DMS114 treated with DMSO at 0.1 percent for 48 hours (cell line): ENCODE measurements at regions not wholly inside any gene's neighbourhood (a gene's known extent, or its start where the extent isn't known, plus 50 kb on each side); places are given as distances from the start of the nearest gene placed in this dataset.
"Not testable (repeated sequence)": the region's sequence is repeated elsewhere in the genome, so short reads cannot be mapped to it uniquely, and the experiment has no call there.

Experiments used
- DNase-seq: peaks from one replicate; lab custom pipeline; 2025; ENCODE audit not compliant: unreplicated experiment; lab: John Stamatoyannopoulos, UW

DNA sequence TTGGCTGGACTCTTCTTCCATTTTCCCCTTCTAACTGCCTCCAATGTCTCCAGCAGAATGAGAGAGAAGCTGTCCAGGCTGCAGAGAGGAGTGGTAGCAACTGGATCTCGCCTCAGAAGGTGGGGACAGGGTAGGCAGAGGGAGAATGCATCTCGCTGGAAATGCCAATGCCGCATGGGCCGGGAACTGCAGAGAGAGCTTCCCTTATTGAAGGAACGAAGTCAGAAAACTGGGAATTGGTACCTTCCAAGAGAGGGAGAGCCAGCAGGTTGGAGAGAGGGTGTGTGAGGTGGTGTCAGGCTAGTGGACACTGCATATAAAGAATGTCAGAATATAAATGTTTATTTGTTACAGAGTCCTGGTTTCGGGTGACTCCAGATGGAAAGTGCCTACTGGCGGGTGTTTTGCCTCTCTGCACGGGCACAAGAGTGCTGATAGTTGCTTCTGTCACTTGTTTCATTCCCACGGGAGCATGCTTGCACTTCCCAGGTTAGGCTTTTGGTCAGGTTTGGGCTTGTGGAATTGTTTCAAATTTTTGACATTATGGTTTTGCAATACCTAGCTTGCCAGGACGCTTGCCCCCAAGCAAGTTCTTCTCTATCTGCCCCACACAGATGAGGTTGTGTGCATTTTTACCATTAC lies 156.8 kb upstream of the STS start:
- DNase-seq = no peak

DNA sequence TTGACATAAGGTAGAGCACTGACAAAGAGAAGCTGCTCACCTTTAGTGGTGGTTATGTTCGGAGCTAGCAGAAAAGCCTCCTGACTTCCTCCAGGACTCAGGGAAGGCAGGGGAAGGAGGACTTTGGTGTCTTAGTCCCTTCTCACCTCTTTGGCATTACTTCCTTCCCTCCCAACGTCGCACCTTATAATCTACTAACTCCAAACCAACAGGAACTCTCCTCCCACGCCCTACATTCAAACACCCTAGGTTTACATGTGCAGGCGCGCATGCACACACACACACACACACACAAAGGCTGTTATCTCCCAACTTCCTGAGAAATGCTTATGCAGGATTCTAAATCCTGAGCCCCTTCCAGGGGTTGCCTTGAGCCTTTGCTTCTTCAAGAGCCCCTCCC lies 157.7 kb upstream of the STS start:
- no peak for DNase-seq

DNA sequence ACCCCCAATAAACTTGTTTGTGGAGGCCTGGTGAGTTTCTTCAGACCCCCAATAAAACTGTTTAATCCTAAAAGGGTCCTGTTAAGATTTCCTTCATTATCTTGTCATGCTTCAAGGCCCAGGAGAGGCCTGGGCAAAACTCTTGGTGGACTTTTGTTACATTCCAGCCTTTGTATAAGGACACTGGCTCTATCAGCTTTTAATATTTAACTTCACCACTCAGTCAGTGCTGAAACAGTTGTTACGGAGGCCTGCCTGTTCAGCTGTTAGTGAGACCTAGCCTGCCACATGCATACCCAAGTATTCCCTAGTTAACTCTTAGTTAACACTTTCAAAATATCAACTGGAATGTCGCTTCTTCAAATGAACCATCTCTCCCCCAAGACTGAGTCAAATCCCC lies 158.8 kb upstream of the STS start:
- not testable (repeated sequence) for DNase-seq

DNA sequence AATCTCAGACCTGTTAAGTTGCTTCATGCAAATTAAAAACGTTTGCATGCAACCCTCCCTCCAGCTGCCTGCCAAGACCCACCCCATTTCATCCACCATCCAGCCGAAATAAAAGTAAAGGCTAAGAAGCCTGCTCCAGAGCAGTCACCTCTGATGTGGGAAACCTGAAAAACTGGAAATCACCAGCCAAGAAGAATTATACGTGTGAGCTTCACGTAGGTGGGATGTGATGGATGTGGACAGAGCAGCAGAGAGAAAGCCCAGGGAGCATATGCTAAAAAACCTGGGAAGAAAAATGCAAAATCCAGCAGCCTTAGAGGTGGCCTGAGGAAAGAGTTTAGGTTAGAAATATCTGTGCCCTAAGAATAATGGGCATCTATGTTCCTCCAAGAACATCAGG lies 160.6 kb upstream of the STS start:
- no peak for DNase-seq

DNA sequence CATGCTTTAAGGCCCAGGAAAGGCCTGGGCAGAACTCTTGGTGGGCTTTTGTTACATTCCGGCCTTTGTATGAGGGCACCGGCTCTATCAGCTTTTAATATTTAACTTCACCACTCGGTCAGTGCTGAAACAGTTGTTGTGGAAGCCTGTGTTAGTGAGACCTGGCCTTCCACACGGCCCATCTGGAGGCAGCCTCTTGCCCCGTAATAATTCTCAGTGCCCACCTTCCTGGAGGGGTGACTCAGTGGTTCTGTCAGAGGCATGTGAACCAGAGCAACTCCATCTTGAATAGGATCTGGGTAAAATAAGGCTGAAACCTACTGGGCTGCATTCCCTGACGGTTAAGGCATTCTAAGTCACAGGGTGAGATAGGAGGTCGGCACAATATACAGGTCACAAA lies 162.0 kb upstream of the STS start:
- no peak for DNase-seq

DNA sequence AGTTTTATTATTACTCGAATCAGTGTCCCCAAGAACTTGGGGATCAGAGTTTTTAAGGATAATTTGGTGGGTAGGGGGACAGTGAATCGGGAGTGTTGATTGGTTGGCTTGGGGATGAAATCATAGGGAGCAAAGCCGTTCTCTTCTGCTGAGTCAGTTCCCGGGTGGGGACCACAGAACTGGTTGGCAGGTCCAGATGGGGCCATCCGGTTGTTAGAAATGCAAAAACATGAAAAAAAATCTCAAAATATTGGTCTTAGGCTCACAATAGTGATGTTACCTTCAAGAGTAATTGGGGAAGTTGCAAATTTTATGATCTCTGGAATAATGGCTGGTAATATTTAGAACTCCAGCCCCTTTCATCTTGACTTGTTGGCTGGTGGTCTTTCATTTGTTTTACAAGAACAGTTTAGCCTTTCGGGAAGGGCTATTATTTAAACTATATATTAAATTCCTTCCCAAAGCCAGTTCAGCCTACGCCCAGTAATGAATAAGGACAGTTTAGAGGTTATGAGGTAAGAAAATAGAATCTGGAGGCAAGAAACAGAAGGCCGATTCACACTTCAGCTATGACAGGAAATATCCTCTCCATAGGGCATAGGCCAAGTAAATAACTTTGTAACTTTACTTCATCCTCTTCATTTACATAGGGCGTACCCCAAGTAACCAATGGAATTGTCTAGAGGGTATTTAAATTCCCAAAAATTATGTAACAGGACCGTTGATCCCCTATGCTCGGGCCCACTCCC lies 164.1 kb upstream of the STS start:
- peak; percentile 1 for DNase-seq

DNA sequence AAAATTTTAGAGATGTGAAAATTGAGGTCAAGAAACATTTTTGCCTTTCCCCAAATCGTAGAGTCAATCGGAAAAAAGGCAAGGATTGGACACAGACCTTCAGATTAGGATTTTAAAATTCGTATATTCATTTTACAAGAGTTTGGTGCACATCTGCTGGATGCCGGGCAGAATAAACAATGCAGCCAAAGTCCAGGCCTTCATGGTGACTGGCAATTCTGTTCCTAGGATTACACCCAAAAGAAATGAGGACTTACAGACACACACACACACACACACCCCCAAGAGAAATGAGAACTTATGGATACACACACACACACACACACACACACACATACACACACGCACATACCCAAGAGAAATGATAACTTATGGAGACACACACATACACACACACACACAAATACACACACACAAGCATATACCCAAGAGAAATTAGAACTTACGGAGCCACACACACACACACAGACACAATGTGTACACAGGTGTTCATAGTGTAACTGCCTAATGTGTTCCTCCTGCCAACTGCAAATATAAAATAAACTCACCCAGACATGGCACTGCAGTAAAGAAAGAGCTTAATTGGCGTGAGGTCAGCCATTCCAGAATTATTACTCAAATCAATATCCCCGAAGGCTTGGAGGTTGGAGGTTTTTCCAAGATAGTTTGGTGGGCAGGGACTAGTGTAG lies 165.7 kb upstream of the STS start:
- DNase-seq = no peak

DNA sequence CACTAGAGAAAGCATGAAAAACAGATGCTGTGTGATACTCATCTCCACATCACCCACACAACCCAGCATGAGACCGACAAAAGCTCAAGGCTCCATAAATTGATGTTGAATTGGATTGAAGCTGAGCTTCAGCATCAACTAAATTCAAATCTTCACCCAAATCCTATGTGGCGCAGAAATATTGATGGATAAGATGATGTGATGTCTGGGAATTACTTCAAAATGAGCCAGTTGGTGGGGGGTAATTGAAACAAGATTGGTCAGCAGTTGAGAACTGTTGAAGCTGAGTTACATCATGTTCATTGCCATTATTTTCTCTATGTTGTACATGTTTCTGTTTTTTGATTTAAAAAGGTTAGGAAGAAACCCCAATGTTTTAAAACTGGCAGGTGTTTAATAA lies 166.5 kb upstream of the STS start:
- DNase-seq = no peak

DNA sequence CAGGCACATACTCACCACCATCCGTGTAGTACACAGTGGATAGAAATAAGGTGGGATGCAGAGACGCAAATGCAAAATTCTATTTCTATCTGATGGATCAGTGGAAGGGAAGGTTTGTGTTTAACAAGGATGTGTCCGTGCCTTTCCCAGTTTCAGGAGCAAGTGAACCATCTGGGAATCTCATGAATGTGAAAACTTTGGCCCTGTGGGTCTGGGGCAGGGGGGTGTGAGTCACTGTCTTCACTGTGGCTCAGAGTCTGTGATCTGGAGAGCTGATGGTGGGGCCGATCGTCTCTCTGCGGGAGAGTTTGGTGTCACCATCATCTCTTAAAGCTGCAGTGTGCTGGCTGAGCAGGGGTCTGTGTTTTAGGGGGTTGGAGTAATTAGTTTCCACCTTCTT lies 179.3 kb upstream of the STS start:
- DNase-seq = no peak

DNA sequence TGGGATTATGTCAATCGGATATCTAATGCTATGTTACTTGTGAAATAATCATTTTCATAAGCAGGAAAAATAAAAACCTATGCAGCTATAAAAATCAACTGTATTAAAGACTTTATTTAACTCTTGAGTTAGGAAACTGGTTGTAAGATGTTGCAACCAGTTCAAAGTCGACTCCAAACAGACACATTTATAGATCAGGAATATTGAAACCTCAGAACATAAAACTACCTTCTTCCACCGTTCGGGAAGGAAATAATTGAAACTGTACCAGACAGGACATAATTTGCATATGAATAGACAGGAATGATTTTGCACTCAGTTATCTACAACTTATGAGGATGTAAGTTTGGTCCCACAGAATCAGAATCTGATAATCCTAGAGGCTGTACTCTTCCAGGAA lies 181.8 kb upstream of the STS start:
- no peak for DNase-seq

DNA sequence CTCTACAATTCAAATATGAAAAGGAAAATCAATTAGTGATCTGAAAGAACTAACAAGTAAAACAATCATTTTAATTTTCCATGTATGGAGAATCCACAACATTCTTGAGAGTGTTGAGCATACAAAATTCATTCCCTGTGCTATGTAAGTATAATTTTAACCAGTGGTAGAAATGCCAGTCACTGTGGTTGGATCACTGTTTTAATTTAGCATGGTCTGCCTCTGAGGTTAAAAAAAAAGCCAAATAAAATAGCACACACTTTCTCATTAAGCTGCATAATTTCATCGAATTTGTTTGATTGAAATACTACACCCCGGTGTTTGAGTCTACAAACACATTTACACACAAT lies 185.5 kb upstream of the STS start:
- no peak for DNase-seq

DNA sequence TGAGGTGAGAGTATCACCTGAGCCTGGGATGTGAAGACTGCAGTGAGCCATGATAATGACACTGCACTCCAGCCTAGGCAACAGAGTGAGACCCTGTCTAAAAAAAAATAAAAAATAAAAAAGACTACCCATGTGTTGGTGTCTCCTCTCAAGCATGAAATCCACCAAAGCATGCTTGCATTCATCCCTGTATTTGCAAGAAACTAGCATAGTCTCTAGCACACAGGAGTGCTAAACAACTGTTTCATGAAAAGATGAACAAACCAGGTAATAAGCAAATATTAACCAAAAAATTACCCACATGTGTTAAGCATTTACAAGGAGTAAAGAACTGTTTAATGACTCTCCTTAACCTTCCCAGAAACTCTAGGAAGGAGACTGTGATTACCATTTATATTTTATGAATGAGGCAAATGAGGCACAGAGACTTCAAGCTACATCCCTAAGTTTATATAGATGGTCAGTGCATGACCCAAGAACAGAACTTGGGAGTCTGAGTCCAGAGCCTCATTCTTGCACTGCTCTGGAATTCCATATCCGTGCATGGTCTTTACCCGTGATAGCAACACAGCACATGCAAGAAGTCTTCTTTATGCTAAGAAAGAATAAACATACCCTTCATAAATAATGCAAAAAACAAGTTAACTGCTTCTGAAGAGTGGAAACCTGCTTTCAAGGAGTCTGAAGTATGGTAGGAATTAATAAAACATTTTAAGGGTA lies 186.1 kb upstream of the STS start:
- no peak for DNase-seq

DNA sequence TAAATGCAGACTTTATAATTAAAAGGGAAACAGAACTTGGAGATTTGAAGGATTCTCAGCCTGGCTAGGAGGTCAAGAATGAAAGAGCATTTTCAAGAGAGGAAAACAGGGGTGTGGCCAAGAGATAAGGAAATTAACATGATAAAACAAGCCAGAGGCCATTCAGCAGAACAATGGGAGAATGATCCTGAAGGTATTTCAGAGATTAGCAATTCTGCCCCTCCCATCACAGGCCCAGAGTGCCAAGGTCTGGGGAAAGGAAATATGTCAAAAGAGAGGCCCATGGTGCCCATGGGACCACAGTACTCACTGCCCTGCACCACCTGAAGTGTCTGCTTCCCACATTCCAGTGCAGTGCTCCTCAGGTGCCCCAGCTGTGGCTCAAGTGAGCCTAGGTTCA lies 188.5 kb upstream of the STS start:
- DNase-seq = no peak

DNA sequence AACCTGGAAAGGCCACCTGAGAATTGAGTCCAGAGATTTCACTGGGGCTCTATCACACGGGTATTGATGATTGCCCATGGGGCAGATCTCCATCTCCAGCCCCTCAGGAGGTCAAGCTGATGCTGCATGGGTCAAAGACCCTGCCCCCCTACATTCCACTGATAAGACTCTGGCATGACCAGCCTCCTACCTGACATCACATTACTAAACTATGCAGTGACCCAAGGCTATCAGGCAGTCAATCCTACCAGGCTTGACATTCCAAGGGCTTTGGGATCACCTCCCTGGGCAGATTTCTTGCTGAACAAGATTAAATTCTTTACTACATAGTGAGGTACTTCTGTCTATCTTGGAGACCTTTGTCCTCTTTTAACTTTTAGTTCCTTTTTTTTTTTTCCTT lies 192.7 kb upstream of the STS start:
- no peak for DNase-seq

DNA sequence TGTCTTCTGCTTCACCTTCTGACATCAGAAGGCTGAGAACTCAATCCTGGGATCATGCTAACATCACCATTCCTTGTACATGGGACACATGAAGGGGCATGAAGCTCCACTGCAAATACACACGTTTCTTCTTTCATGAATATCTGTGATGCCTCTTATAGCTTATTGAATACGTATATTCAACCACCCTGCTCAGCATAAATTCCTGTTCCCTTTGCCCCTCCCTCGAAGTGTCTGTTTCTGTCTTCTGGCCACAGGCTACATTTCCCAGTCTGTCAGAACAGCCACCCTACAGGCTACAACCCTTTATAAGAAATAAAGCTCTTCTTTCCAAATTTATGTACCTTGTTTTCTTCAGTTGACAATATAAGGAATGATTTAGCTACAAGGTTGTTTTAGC lies 201.3 kb upstream of the STS start:
- DNase-seq = no peak

DNA sequence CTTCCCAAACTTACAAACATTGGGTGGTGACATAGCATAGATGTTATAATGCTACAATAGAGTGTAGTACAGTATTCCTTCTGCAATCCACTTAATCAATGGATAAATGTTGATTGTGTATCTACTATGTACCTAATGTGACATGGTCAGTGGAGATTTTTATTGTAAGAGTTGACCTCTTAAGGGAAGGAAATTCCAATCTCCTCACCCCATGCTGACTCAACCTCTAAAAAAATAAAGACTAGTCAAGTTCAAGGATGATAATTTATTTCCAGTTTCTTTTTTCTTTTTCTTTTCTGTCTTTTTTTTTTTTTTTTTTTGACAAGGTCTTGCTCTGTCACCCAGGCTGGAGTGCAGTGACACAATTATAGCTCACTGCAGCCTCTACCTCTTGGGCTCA lies 206.5 kb upstream of the STS start:
- DNase-seq = no peak

DNA sequence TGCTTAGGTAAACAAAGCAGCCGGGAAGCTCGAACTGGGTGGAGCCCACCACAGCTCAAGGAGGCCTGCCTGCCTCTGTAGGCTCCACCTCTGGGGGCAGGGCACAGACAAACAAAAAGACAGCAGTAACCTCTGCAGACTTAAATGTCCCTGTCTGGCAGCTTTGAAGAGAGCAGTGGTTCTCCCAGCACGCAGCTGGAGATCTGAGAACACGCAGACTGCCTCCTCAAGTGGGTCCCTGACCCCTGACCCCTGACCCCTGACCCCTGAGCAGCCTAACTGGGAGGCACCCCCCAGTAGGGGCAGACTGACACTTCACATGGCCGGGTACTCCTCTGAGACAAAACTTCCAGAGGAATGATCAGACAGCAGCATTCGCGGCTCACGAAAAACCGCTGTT lies 214.6 kb upstream of the STS start:
- not testable (repeated sequence) for DNase-seq

DNA sequence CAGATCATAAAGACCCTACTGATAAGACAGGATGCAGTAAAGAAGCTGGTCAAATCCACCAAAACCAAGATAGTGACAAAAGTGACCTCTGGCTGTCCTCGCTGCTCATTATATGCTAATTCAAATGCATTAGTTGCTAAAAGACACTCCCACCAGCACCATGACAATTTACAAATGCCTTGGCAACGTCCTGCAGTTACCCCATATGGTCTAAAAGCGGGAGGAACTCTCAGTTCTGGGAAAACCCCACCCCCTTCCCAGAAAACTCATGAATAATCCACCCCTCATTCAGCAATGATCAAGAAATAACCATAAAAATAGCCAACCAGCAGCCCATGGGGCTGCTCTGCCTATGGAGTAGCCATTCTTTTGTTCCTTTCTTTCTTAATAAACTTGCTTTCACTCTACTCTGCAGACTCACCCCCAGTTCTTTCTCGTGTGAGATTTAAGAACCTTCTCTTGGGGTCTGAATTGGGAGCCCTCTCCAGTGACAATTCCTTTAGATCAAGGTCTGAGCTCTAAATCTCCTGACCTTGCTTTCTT lies 217.1 kb upstream of the STS start:
- DNase-seq = no peak

DNA sequence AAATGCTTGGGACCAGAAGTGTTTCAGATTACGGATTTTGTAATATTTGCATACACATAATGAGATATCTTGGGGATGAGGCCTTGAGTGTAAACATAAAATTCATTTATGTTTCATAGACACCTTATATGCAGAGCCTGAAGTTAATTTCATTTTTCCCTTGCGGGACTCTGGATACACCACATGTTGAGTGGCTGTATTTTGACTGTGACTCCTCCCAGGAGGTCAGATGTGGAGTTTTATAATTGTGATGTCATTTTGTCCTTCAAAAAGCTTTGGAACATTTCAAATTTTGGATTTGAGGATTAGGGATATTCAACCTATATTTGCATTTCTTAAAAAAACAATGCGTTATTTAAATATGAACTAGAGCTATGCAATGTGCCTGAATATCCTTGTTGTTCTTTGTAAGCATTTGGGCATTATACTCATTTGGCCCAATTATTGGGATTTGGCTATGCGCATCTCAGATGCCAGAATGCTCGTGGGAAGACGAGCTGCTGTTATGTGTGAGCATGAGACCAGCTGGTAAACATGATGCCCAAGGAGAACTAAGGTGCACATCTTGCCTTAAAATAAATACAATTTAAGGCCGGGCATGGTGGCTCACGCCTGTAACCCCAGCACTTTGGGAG lies 223.0 kb upstream of the STS start:
- DNase-seq = no peak

DNA sequence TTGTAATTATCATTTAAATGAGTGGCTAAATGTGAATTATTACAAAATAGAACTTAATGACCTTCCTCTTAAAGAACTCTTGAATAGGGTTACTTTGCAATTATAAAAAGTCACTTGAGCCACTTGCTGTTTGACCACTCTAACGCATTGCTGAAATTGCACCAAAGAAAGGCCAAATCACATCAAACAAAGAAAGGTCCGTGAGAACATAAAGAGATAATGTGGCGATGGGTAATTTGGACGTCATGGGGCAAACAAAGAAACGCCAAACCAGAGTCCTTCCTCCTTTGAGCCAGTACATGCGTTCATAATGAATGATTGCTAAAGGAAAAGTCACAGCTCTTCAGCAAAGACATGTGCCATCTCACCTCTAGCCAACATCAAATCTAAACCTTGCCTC lies 229.8 kb upstream of the STS start:
- DNase-seq = no peak

DNA sequence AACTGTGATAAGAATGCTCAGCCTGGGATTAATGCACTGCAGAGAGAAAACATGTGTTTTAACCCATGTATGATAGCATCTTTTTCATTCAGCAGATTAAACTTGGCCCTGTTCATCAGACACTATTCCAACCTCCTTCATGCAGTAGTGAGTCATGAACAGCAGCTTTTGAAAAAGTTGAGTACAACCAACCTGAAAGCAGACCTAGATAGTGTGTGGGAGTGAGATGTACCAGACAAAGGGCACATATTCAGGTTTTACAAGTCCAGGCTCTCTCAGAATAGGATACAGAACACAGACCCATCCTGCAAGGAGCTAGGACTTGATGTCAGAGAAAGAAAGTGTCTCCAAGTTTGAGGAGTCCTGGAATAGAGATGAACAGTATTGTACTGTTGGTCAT lies 237.3 kb upstream of the STS start:
- DNase-seq = no peak
